Lung (tissue), 11 donors: ENCODE measurements at regions not wholly inside any gene's neighbourhood (a gene's known extent, or its start where the extent isn't known, plus 50 kb on each side); places are given as distances from the start of the nearest gene placed in this dataset.

ENCODE experiments used
- ATAC-seq: fragments of 200-7000 bp; cut with Tn5 transposase; one replicate; pipeline ENCODE4 v1.9.1; 2020; ENCODE audit warnings: moderate number of reproducible peaks; ENCODE audit not compliant: insufficient read depth, low FRiP score
- DNase-seq, 3 donors: peaks; one replicate each; pipeline ENCODE4 v3.0.0-alpha.2; 2013 to 2017
- H3K27ac ChIP-seq, 2 donors: one replicate each; pipeline ENCODE4 v1.5.1; 2013; ENCODE audit warnings: mild to moderate bottlenecking in 2 of 2, moderate library complexity in 2 of 2, control low read depth in 1 of 2, inconsistent platforms in 1 of 2, low read depth in 1 of 2, low read length in 1 of 2
- H3K27me3 ChIP-seq, 3 donors: one replicate each; pipeline ENCODE4 v1.5.1; 2013; ENCODE audit warnings: low read length in 2 of 3; ENCODE audit not compliant: control insufficient read depth in 3 of 3, insufficient read depth in 3 of 3
- H3K36me3 ChIP-seq, 4 donors: one replicate each; pipeline ENCODE4 v1.5.1; 2013; ENCODE audit warnings: low read length in 4 of 4, mild to moderate bottlenecking in 1 of 4, moderate library complexity in 1 of 4; ENCODE audit not compliant: control insufficient read depth in 4 of 4, insufficient read depth in 4 of 4
- H3K4me1 ChIP-seq, 5 donors: one replicate each; pipeline ENCODE4 v1.5.1; 2013; ENCODE audit warnings: low read length in 5 of 5, mild to moderate bottlenecking in 2 of 5, moderate library complexity in 1 of 5; ENCODE audit not compliant: control insufficient read depth in 5 of 5, insufficient read depth in 5 of 5
- H3K4me3 ChIP-seq: one replicate; pipeline ENCODE4 v1.5.1; 2013; ENCODE audit warnings: mild to moderate bottlenecking, control low read depth, moderate library complexity
- H3K9ac ChIP-seq, 2 donors: one replicate each; pipeline ENCODE4 v1.5.1; 2013; ENCODE audit warnings: low read length in 2 of 2, control low read depth in 1 of 2; ENCODE audit not compliant: insufficient read depth in 1 of 2
- H3K9me3 ChIP-seq, 4 donors: one replicate each; pipeline ENCODE4 v1.5.1; 2013; ENCODE audit warnings: low read length in 3 of 4, mild to moderate bottlenecking in 1 of 4, moderate library complexity in 1 of 4; ENCODE audit not compliant: control insufficient read depth in 4 of 4, insufficient read depth in 3 of 4
- CTCF ChIP-seq: IDR thresholded peaks from 2 replicates; pipeline ENCODE4 v1.5.1; 2012; ENCODE audit warnings: mild to moderate bottlenecking; ENCODE audit errors: control extremely low read depth, extremely low read depth
- WGBS, 2 donors: extraction: QIAGEN DNeasy Blood & Tissue Kit; methylation state at CpG; one replicate each; pipeline ENCODE4 v1.1.7; 2013; 5-methylcytosine and 5-hydroxymethylcytosine counted together
- donor health status: control.
- donor health status: control.
- donor health status: Bipolar disorder and iron deficiency.
- donor health status: healthy.
- donor health status: DM: yes; HTN: yes; CAD: no.

- H3K27me3 ChIP-seq: peaks cover 0 to 3% (median 0%) of the 10 kb centered on the region in 3 donors
- DNase-seq: no peak
- H3K4me3 ChIP-seq: no peak overlapping the region
- no peak for ATAC-seq
- H3K9me3 ChIP-seq: no peaks in the 10 kb centered on the region
- H3K36me3 ChIP-seq: no peaks in the 10 kb centered on the region
- no peaks in the 10 kb centered on the region for H3K4me1 ChIP-seq
- 87 to 88% methylated on average over 4 of the region's 4 CpGs for WGBS, 2 donors
- no peak for TF ChIP-seq CTCF
- no peak overlapping the region for H3K9ac ChIP-seq
- no peak overlapping the region for H3K27ac ChIP-seq
Observed at GRCh38 chr3:189491831-189492230, 139.4 kb upstream of the TP63 start.

GRCh38 chr3:189493271-189493670 lies 137.9 kb upstream of the TP63 start:
- peaks cover 0 to 1% (median 0%) of the 10 kb centered on the region in 3 donors for H3K27me3 ChIP-seq
- DNase-seq (no peak), ATAC-seq (no peak)
- 71 to 83% methylated on average over 3 of the region's 3 CpGs for WGBS, 2 donors
- H3K9ac ChIP-seq: no peak overlapping the region
- no peaks in the 10 kb centered on the region for H3K9me3 ChIP-seq
- H3K27ac ChIP-seq: no peak overlapping the region
- H3K36me3 ChIP-seq: no peaks in the 10 kb centered on the region
- no peak overlapping the region for H3K4me3 ChIP-seq
- H3K4me1 ChIP-seq: no peaks in the 10 kb centered on the region
- no peak for TF ChIP-seq CTCF

GRCh38 chr3:189494632-189495031 lies 136.6 kb upstream of the TP63 start:
- H3K27ac ChIP-seq: no peak overlapping the region
- no peak overlapping the region for H3K4me3 ChIP-seq
- H3K9ac ChIP-seq: no peak overlapping the region
- no peak for DNase-seq
- no peaks in the 10 kb centered on the region for H3K36me3 ChIP-seq
- H3K27me3 ChIP-seq: no peaks in the 10 kb centered on the region
- H3K4me1 ChIP-seq: no peaks in the 10 kb centered on the region
- WGBS, 2 donors: 88 to 90% methylated on average over 1 of the region's 1 CpG
- TF ChIP-seq CTCF: no peak
- no peak for ATAC-seq
- H3K9me3 ChIP-seq: no peaks in the 10 kb centered on the region

GRCh38 chr3:189496375-189497138 lies 134.6 kb upstream of the TP63 start:
- H3K9ac ChIP-seq: no peak overlapping the region
- H3K4me3 ChIP-seq: no peak overlapping the region
- H3K27ac ChIP-seq: no peak overlapping the region
- no peaks in the 10 kb centered on the region for H3K9me3 ChIP-seq
- H3K4me1 ChIP-seq: no peaks in the 10 kb centered on the region
- no peak for TF ChIP-seq CTCF
- ATAC-seq: no peak
- no peaks in the 10 kb centered on the region for H3K27me3 ChIP-seq
- no peak for DNase-seq
- H3K36me3 ChIP-seq: no peaks in the 10 kb centered on the region
- 67 to 83% methylated on average over 6 of the region's 6 CpGs for WGBS, 2 donors
